Bronchial epithelial cell (primary cell): ENCODE measurements at regions not wholly inside any gene's neighbourhood (a gene's known extent, or its start where the extent isn't known, plus 50 kb on each side); places are given as distances from the start of the nearest gene placed in this dataset.

ENCODE experiments used
- DNase-seq: peaks from one replicate; pipeline ENCODE4 v3.0.0-alpha.2; 2010; ENCODE audit warnings: low read depth
- FAIRE-seq: peaks from 2 replicates; lab custom pipeline; 2011; peaks lifted over from hg19 to GRCh38; lab: Jason Lieb, UNC
- H3K27me3 ChIP-seq: 2 replicates; pipeline ENCODE4 v1.5.1; 2011; ENCODE audit warnings: low read length; ENCODE audit not compliant: control insufficient read depth, insufficient read depth
- H3K36me3 ChIP-seq: 2 replicates; pipeline ENCODE4 v1.5.1; 2011; ENCODE audit warnings: low read length; ENCODE audit not compliant: control insufficient read depth, insufficient read depth
- H3K4me3 ChIP-seq: 2 replicates; pipeline ENCODE4 v1.5.1; 2011; ENCODE audit warnings: mild to moderate bottlenecking, low read depth, low read length, control low read depth
- TF ChIP-seq, protein P1 (sequence below): IDR thresholded peaks from 2 replicates; pipeline ENCODE4 v1.5.1; 2011; ENCODE audit warnings: mild to moderate bottlenecking, moderate library complexity, low read length, control low read depth, inconsistent platforms; ENCODE audit not compliant: insufficient read depth, severe bottlenecking

DNA sequence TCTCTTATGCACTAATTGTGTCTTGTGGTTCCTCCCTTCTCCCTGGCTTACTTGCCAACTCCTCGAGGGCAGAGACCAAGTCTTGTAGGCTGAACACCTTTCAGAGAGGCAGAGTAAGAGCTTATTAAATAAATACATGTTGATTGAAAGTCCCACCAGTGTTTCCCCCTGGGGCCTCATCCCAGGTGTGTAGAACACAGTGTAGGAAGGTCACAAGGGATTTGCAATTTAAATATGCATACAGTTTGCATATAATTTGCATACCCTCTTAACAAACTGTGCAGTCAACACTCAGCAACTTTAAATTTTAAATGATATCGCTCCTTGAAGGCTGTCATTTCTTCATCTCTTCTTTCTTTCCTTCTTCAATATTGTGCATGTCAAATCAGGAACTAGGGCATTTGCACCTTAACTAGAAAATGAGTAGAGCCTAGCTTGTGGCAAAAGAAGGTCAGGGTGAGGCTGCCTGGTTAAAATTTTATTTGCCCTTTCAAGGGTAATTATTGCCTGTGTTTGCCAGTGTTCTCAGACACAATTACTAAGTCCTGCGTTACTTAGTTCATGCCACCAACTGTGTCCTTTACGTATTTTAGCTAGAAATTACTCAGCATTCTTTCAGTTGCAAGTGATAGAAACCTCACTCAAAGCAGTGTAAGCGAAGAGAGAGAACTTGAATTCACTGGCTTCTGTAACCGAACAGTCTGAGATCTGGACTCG lies 465.7 kb downstream of the HAPSTR1 start:
- Histone ChIP-seq H3K27me3 (no peaks in the 10 kb centered on the region), H3K36me3 (no peaks in the 10 kb centered on the region), H3K4me3 (no peak overlapping the region)
- TF ChIP-seq, protein P1, sequence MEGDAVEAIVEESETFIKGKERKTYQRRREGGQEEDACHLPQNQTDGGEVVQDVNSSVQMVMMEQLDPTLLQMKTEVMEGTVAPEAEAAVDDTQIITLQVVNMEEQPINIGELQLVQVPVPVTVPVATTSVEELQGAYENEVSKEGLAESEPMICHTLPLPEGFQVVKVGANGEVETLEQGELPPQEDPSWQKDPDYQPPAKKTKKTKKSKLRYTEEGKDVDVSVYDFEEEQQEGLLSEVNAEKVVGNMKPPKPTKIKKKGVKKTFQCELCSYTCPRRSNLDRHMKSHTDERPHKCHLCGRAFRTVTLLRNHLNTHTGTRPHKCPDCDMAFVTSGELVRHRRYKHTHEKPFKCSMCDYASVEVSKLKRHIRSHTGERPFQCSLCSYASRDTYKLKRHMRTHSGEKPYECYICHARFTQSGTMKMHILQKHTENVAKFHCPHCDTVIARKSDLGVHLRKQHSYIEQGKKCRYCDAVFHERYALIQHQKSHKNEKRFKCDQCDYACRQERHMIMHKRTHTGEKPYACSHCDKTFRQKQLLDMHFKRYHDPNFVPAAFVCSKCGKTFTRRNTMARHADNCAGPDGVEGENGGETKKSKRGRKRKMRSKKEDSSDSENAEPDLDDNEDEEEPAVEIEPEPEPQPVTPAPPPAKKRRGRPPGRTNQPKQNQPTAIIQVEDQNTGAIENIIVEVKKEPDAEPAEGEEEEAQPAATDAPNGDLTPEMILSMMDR, result no peak
- FAIRE-seq (no peak), DNase-seq (no peak)

DNA sequence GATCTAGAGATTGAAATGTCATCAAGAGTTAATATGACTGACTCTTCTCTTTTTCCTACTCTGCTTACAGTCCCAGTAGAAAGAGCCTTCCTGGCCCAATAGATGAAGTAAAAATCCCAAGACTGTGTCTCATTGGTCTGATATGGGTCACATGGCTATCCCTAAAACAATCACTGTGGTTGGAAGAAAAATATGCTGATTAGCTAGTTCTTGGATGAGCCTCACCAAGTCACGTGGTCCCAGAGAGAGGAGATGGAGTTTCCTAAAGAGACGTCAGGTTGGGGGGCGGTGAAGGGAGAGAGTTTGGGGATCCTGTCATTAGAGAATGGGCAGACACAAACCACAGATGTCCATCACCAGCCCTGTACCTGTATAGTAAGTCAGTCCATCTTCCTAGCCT lies 466.3 kb downstream of the HAPSTR1 start:
- TF ChIP-seq, protein P1, result no peak
- Histone ChIP-seq H3K36me3 (no peaks in the 10 kb centered on the region), H3K4me3 (no peak overlapping the region), H3K27me3 (no peaks in the 10 kb centered on the region)
- FAIRE-seq (no peak), DNase-seq (no peak)

DNA sequence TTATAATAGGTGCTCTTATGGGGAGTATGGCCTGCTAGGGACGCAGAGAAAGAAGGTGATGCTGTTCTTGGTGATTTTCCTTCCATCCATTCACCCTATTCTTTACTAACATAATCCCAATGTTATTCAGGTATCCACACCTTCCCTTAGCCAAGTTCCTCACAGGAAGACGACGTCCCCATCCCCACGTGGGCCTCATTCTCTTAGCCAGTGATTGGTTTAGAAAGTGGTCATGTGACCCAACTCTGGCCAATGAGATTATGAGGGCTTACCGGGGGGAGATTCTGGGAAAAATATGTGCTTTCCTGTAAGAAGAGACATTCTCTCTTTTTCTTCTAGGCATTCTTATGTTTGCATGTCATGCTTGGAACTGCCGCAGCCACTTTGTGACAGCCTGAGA lies 474.7 kb downstream of the HAPSTR1 start:
- no peaks in the 10 kb centered on the region for H3K27me3 ChIP-seq

DNA sequence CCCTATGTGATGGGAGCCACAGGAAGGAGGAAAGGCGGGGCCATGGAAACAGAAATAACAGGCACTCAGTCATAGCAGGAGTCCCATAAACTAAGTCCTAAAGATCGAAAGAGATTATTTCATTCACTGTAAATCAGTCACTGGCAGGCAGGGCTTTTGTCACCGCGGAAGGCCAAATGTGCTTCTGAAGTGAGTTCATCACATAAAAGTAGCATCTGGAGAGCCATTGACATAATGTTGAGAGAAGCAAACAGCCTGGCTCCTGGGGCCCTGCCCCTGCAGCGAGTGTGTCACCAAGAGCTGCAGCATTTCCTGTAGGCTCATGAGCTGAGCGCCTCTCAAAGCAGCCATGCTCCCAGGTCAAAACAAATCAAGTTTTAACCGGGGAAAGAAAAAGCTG lies 476.2 kb downstream of the HAPSTR1 start:
- FAIRE-seq, result no peak

More for the DNA sequence above, 474.7 kb downstream of the HAPSTR1 start:
- TF ChIP-seq, protein P1, result no peak
- FAIRE-seq (no peak), DNase-seq (no peak)
- Histone ChIP-seq H3K36me3 (no peaks in the 10 kb centered on the region), H3K4me3 (no peak overlapping the region)

DNA sequence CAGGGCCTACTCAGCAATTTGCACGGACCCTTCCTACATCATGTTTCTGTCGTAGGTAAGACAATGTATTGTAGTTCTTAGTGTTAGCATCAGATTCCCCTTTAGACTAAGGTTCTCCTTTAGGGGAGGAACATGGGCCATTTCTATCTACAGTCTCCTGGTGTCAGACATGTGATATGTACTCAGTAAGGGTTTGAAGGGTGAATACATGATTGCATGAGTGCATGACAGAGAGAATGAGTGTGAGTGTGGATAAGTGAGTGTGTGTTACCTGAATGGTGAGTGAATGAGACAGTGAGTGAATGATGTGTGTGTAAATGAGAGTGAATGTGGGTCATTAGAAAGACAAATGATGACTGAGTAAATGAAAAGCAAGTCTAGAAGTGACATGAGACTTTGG lies 476.8 kb downstream of the HAPSTR1 start:
- TF ChIP-seq, protein P1, result no peak
- Histone ChIP-seq H3K36me3 (no peaks in the 10 kb centered on the region), H3K4me3 (no peak overlapping the region), H3K27me3 (no peaks in the 10 kb centered on the region)
- DNase-seq, result no peak
- peak; percentile 40 for FAIRE-seq

More for the DNA sequence above, 476.2 kb downstream of the HAPSTR1 start:
- no peak for DNase-seq
- Histone ChIP-seq H3K27me3 (no peaks in the 10 kb centered on the region), H3K36me3 (no peaks in the 10 kb centered on the region), H3K4me3 (no peak overlapping the region)
- TF ChIP-seq, protein P1, result no peak

DNA sequence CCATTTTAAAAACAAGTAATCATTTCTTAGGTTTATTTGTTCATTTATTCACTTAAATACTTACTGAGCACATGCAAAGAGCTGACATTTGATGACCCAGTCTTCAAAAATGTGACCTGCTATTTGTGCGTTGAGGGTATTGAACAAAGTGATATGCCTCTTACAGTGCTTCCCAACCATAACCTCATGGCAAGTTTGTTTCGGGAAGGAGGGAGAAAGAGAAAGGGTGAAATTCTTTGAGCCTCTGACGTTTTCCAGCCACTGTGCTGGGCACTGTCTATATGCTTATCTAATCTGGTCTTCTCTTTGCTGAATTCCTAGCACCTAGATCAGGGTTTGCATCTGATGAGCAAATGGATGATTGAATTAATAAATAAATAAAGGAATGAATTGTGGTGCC lies 479.1 kb downstream of the HAPSTR1 start:
- FAIRE-seq (no peak), DNase-seq (no peak)
- Histone ChIP-seq H3K36me3 (no peaks in the 10 kb centered on the region), H3K27me3 (no peaks in the 10 kb centered on the region), H3K4me3 (no peak overlapping the region)
- TF ChIP-seq, protein P1, result no peak
